NCI-H1694 (cell line): ENCODE measurements at regions not wholly inside any gene's neighbourhood (a gene's known extent, or its start where the extent isn't known, plus 50 kb on each side); places are given as distances from the start of the nearest gene placed in this dataset.

Experiments
- DNase-seq: peaks from one replicate; lab custom pipeline; 2025; lab: John Stamatoyannopoulos, UW

- no peak for DNase-seq
Observed at GRCh38 chr6:99219788-99220187, 129.7 kb downstream of the FAXC start.

- no peak for DNase-seq
Observed at GRCh38 chr6:99216959-99217358, 132.5 kb downstream of the FAXC start.

- DNase-seq, result no peak
Observed at GRCh38 chr6:99195986-99196655, 153.4 kb downstream of the FAXC start.

GRCh38 chr6:99192561-99192960 lies 156.9 kb downstream of the FAXC start:
- DNase-seq, result no peak

- DNase-seq, result no peak
Observed at GRCh38 chr6:99189823-99190721, 159.4 kb downstream of the FAXC start.

GRCh38 chr6:99187429-99187828 lies 162.0 kb downstream of the FAXC start:
- no peak for DNase-seq

- no peak for DNase-seq
Observed at GRCh38 chr6:99186417-99186816, 163.1 kb downstream of the FAXC start.

- DNase-seq, result no peak
Observed at GRCh38 chr6:99185525-99185924, 163.9 kb downstream of the FAXC start.

- no peak for DNase-seq
Observed at GRCh38 chr6:99184696-99185095, 164.8 kb downstream of the FAXC start.

GRCh38 chr6:99183066-99183465 lies 166.4 kb downstream of the FAXC start:
- DNase-seq, result no peak

GRCh38 chr6:99181174-99181573 lies 168.3 kb downstream of the FAXC start:
- DNase-seq, result no peak

GRCh38 chr6:99178168-99178567 lies 171.3 kb downstream of the FAXC start:
- DNase-seq, result no peak

- no peak for DNase-seq
Observed at GRCh38 chr6:99177736-99178135, 171.7 kb downstream of the FAXC start.

- no peak for DNase-seq
Observed at GRCh38 chr6:99165838-99166237, 183.6 kb downstream of the FAXC start.

- DNase-seq, result no peak
Observed at GRCh38 chr6:99152347-99152643, 197.2 kb downstream of the FAXC start.

- peak; percentile 1 for DNase-seq
Observed at GRCh38 chr6:99151634-99152346, 197.7 kb downstream of the FAXC start.

GRCh38 chr6:99148761-99149160 lies 200.7 kb downstream of the FAXC start:
- DNase-seq, result no peak

- DNase-seq, result no peak
Observed at GRCh38 chr6:99148111-99148510, 200.4 kb upstream of the FBXL4 start.

- DNase-seq, result no peak
Observed at GRCh38 chr6:99147206-99147605, 199.5 kb upstream of the FBXL4 start.

GRCh38 chr6:99146711-99147110 lies 199.0 kb upstream of the FBXL4 start:
- no peak for DNase-seq

- DNase-seq, result no peak
Observed at GRCh38 chr6:99145738-99146137, 198.0 kb upstream of the FBXL4 start.

- DNase-seq, result no peak
Observed at GRCh38 chr6:99143108-99143861, 195.5 kb upstream of the FBXL4 start.
